HEK293 (cell line): ENCODE measurements at regions not wholly inside any gene's neighbourhood (a gene's known extent, or its start where the extent isn't known, plus 50 kb on each side); places are given as distances from the start of the nearest gene placed in this dataset.

ENCODE experiments used
- CTCF ChIA-PET: fragments of 350-600 bp; formaldehyde crosslinking; extraction: SDS; loops from one replicate; lab custom pipeline; 2021; ENCODE audit warnings: antibody characterized with exemption; lab: Yijun Ruan, JAX
- POLR2A ChIA-PET: fragments of 300-600 bp; formaldehyde crosslinking; extraction: SDS; loops from one replicate; lab custom pipeline; 2020; ENCODE audit warnings: antibody characterized with exemption, inconsistent platforms; lab: Yijun Ruan, JAX
- H3K27ac ChIP-seq: fragments of 200-500 bp; sonication (Bioruptor generic); 2 replicates; pipeline ENCODE4 v1.5.1; 2014; ENCODE audit warnings: low read depth, low read length, control low read depth, inconsistent platforms; ENCODE audit errors: extremely low read depth
- H3K36me3 ChIP-seq, 2 experiments: fragments of 200-500 bp in 1 of 2; sonication (Bioruptor generic) in 1 of 2; 1 replicate in 1 of 2; 2 replicates in 1 of 2; pipeline ENCODE4 v1.5.1; 2014 to 2017; ENCODE audit warnings: inconsistent platforms in 2 of 2, low read length in 2 of 2; ENCODE audit not compliant: control insufficient read depth in 2 of 2, insufficient read depth in 1 of 2
- H3K4me1 ChIP-seq: fragments of 200-500 bp; sonication (Bioruptor generic); 2 replicates; pipeline ENCODE4 v1.5.1; 2014; ENCODE audit warnings: mild to moderate bottlenecking, low read length, inconsistent platforms; ENCODE audit not compliant: control insufficient read depth, insufficient read depth
- H3K4me3 ChIP-seq: 2 replicates; pipeline ENCODE4 v1.5.1; 2011; ENCODE audit warnings: low read depth, mild to moderate bottlenecking, control low read depth, low read length, moderate library complexity
- H3K9me3 ChIP-seq: fragments of 200-500 bp; sonication (Bioruptor generic); 2 replicates; pipeline ENCODE4 v1.5.1; 2014; ENCODE audit warnings: low read depth, low read length, inconsistent platforms; ENCODE audit not compliant: control insufficient read depth, insufficient read depth
- EGR2 ChIP-seq: fragments of 450-650 bp; formaldehyde crosslinking; IDR thresholded peaks from 2 replicates; pipeline ENCODE4 v1.5.1; 2016; ENCODE audit warnings: low read depth, missing biosample characterization, missing genetic modification characterization
- GFI1B ChIP-seq: fragments of 450-650 bp; formaldehyde crosslinking; IDR thresholded peaks from 2 replicates; pipeline ENCODE4 v1.5.1; 2016; ENCODE audit warnings: missing biosample characterization, missing genetic modification characterization
- HOXA7 ChIP-seq: sonication (generic); formaldehyde crosslinking; IDR thresholded peaks from 2 replicates; pipeline ENCODE4 v1.8.1; 2022; ENCODE audit warnings: missing genetic modification reagents, borderline replicate concordance
- ZBTB1 ChIP-seq: fragments of 450-650 bp; formaldehyde crosslinking; IDR thresholded peaks from 2 replicates; pipeline ENCODE4 v1.5.1; 2016; ENCODE audit warnings: missing biosample characterization, missing genetic modification characterization
- ZNF311 ChIP-seq: fragments of 450-650 bp; formaldehyde crosslinking; IDR thresholded peaks from 2 replicates; pipeline ENCODE4 v1.5.1; 2017; ENCODE audit warnings: missing biosample characterization, missing genetic modification characterization, borderline replicate concordance
- ZNF404 ChIP-seq: fragments of 450-650 bp; formaldehyde crosslinking; IDR thresholded peaks from 2 replicates; pipeline ENCODE4 v1.5.1; 2017; ENCODE audit warnings: missing biosample characterization, missing genetic modification characterization
- ZNF654 ChIP-seq: fragments of 450-650 bp; formaldehyde crosslinking; IDR thresholded peaks from 2 replicates; pipeline ENCODE4 v1.5.1; 2016; ENCODE audit warnings: low read depth, missing biosample characterization, missing genetic modification characterization
- ZSCAN30 ChIP-seq: fragments of 450-650 bp; IDR thresholded peaks from 2 replicates; pipeline ENCODE4 v1.5.1; 2018; ENCODE audit warnings: missing biosample characterization, mild to moderate bottlenecking, missing genetic modification characterization, moderate library complexity
- TF ChIP-seq, protein P1 (sequence below): fragments of 450-650 bp; formaldehyde crosslinking; IDR thresholded peaks from 2 replicates; pipeline ENCODE4 v1.5.1; 2016; ENCODE audit warnings: missing biosample characterization, missing genetic modification characterization
- TF ChIP-seq, protein P2 (sequence below): fragments of 450-650 bp; formaldehyde crosslinking; IDR thresholded peaks from 2 replicates; pipeline ENCODE4 v1.5.1; 2016; ENCODE audit warnings: missing biosample characterization, missing genetic modification characterization
- TF ChIP-seq, protein P3 (sequence below): fragments of 450-650 bp; formaldehyde crosslinking; IDR thresholded peaks from 2 replicates; pipeline ENCODE4 v1.5.1; 2016; ENCODE audit warnings: missing biosample characterization, missing genetic modification characterization, low read depth
- TF ChIP-seq, protein P4 (sequence below): IDR thresholded peaks from 2 replicates; pipeline ENCODE4 v1.6.1; 2011; ENCODE audit warnings: mild to moderate bottlenecking, low read depth, low read length, borderline replicate concordance
- TF ChIP-seq, protein P5 (sequence below): fragments of 450-650 bp; formaldehyde crosslinking; IDR thresholded peaks from 2 replicates; pipeline ENCODE4 v1.5.1; 2016; ENCODE audit warnings: missing biosample characterization, missing genetic modification characterization
- TF ChIP-seq, protein P6 (sequence below): fragments of 450-650 bp; IDR thresholded peaks from 2 replicates; pipeline ENCODE4 v1.5.1; 2018; ENCODE audit warnings: missing biosample characterization, mild to moderate bottlenecking, missing genetic modification characterization

DNA sequence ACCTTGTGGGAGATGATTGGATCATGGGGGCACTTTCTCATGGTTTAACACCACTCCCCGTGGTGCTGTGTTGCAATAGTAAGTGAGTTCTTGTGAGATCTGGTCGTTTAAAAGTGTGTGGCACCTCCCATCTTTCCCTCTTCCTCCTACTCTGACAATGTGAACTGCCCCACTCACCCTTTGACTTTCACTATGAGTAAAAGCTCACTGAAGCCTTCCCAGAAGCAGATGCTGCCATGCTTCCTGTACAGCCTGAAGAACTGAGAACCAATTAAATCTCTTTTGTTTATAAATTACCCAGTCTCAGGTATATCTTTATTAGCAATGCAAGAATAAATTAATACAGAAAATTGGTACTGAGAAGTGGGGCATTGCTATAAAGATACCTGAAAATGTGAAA, 509.6 kb upstream of the CT83 start:
- H3K4me3 ChIP-seq: no peak overlapping the region
- no peak overlapping the region for H3K27ac ChIP-seq
- CTCF ChIA-PET: interaction anchor here (0.5 to 0.6 kb wide), 2 partner anchors 11 to 573 kb away, joined by 3 to 4 read pairs; no protein-coding TSS in a partner anchor
- peaks cover 3% of the 10 kb centered on the region; the same call in 1 of the 2 replicates for H3K9me3 ChIP-seq
- no peaks in the 10 kb centered on the region for H3K36me3 ChIP-seq
- no peaks in the 10 kb centered on the region for H3K4me1 ChIP-seq
- TF ChIP-seq, protein P1, sequence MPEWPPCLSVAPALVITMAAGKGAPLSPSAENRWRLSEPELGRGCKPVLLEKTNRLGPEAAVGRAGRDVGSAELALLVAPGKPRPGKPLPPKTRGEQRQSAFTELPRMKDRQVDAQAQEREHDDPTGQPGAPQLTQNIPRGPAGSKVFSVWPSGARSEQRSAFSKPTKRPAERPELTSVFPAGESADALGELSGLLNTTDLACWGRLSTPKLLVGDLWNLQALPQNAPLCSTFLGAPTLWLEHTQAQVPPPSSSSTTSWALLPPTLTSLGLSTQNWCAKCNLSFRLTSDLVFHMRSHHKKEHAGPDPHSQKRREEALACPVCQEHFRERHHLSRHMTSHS (tag by site-specific recombination): no peak
- TF ChIP-seq ZBTB1: no peak
- TF ChIP-seq, protein P2, sequence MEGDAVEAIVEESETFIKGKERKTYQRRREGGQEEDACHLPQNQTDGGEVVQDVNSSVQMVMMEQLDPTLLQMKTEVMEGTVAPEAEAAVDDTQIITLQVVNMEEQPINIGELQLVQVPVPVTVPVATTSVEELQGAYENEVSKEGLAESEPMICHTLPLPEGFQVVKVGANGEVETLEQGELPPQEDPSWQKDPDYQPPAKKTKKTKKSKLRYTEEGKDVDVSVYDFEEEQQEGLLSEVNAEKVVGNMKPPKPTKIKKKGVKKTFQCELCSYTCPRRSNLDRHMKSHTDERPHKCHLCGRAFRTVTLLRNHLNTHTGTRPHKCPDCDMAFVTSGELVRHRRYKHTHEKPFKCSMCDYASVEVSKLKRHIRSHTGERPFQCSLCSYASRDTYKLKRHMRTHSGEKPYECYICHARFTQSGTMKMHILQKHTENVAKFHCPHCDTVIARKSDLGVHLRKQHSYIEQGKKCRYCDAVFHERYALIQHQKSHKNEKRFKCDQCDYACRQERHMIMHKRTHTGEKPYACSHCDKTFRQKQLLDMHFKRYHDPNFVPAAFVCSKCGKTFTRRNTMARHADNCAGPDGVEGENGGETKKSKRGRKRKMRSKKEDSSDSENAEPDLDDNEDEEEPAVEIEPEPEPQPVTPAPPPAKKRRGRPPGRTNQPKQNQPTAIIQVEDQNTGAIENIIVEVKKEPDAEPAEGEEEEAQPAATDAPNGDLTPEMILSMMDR (tag by site-specific recombination): no peak
- TF ChIP-seq, all 188 proteins: peak for 0
- POLR2A ChIA-PET: no interaction called here

DNA sequence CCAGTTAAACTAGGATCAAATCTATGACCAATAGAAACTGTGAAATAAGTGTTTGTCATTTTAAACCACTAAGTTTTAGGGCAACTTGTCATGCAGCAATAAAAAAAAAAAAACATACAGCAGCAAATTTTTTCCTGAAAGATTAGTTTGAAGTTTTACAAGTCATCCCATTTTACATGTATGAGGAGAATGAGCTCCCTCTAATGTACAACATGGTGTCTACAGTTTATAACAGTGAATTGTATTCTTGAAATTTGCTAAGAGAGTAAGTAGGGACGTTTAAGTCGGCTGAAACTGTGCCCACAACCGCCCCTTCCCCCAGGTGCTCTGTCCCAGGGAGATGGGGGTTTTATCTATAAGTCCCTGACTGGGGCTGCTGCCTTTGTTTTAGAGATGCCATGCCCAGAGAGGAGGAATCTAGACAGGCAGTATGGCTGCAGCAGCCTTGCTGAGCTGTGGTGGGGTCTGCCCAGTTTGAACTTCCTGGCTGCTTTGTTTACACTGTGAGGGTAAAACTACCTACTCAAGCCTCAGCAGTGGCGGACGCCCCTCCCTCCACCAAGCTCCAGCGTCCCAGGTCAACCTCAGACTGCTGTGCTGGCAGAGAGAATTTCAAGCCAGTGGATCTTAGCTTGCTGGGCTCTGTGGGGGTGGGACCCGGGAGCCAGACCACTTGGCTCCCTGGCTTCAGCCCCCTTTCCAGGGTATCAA, 499.3 kb upstream of the CT83 start:
- CTCF ChIA-PET: interaction anchor here (0.5 to 0.9 kb wide), 5 partner anchors 9 to 1759 kb away, joined by 3 to 4 read pairs (median 3); no protein-coding TSS in a partner anchor
- Histone ChIP-seq H3K4me1 (no peaks in the 10 kb centered on the region), H3K9me3 (no peaks in the 10 kb centered on the region), H3K4me3 (no peak overlapping the region), H3K36me3 (no peaks in the 10 kb centered on the region), H3K27ac (no peak overlapping the region)
- POLR2A ChIA-PET: no interaction called here
- TF ChIP-seq ZNF654 (tag by site-specific recombination): peak; percentile 10; the same call in 1 of the 2 replicates
- TF ChIP-seq ZNF404 (tag by site-specific recombination): no peak
- TF ChIP-seq, all 188 proteins: peak for 1

DNA sequence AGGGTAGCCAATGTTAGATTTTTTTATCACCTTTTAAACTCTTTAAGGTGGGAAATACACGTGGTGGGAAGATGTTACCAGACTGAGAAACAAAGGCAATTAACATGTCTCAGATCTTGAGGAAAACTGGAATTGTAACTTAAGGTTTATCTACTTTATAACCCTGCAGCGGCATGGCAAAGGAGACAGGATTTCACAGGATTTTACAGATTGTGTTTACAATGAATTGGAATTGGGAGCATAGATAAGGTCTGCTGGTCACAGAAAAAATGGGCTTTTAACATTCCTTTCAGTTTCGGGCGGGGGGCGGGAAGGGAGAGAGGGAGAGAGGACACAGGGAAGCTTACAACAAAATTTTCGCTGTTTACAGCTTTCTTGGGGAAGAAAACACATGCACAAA, 467.5 kb upstream of the CT83 start:
- no peaks in the 10 kb centered on the region for H3K4me1 ChIP-seq
- no peak for TF ChIP-seq GFI1B
- TF ChIP-seq, protein P3, sequence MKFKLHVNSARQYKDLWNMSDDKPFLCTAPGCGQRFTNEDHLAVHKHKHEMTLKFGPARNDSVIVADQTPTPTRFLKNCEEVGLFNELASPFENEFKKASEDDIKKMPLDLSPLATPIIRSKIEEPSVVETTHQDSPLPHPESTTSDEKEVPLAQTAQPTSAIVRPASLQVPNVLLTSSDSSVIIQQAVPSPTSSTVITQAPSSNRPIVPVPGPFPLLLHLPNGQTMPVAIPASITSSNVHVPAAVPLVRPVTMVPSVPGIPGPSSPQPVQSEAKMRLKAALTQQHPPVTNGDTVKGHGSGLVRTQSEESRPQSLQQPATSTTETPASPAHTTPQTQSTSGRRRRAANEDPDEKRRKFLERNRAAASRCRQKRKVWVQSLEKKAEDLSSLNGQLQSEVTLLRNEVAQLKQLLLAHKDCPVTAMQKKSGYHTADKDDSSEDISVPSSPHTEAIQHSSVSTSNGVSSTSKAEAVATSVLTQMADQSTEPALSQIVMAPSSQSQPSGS (tag by site-specific recombination): no peak
- no peak for TF ChIP-seq HOXA7
- TF ChIP-seq, protein P4, sequence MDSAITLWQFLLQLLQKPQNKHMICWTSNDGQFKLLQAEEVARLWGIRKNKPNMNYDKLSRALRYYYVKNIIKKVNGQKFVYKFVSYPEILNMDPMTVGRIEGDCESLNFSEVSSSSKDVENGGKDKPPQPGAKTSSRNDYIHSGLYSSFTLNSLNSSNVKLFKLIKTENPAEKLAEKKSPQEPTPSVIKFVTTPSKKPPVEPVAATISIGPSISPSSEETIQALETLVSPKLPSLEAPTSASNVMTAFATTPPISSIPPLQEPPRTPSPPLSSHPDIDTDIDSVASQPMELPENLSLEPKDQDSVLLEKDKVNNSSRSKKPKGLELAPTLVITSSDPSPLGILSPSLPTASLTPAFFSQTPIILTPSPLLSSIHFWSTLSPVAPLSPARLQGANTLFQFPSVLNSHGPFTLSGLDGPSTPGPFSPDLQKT: no peak
- TF ChIP-seq ZSCAN30 (tag by site-specific recombination): no peak
- TF ChIP-seq, all 188 proteins: peak for 0
- H3K9me3 ChIP-seq: no peaks in the 10 kb centered on the region; the same call in 1 of the 2 replicates
- no peak overlapping the region for H3K4me3 ChIP-seq
- CTCF ChIA-PET: no interaction called here
- H3K36me3 ChIP-seq: no peaks in the 10 kb centered on the region
- no peak overlapping the region for H3K27ac ChIP-seq
- POLR2A ChIA-PET: no interaction called here

DNA sequence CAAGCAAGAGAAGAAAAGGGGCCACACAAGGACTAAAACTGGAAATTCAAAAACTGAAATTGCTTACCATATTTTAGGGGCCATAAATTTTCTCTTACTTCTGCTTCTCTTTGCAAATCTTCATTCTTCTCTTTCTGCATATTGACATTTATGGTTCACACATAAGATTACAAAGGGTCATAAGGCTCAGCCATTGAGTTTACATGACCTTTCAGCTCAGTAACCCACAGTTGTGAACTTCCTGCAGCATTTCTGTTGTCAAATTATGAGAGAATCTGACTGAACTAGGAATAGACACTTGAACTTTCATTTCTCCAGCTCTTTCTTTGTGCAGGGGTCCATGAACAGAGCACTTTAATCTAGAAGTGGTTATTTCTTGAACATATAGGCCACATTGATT, 434.8 kb upstream of the CT83 start:
- no peak overlapping the region for H3K4me3 ChIP-seq
- POLR2A ChIA-PET: no interaction called here
- TF ChIP-seq EGR2: no peak
- TF ChIP-seq, protein P5, sequence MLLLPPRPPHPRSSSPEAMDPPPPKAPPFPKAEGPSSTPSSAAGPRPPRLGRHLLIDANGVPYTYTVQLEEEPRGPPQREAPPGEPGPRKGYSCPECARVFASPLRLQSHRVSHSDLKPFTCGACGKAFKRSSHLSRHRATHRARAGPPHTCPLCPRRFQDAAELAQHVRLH: no peak
- TF ChIP-seq ZNF311 (tag by site-specific recombination): no peak
- TF ChIP-seq, protein P6, sequence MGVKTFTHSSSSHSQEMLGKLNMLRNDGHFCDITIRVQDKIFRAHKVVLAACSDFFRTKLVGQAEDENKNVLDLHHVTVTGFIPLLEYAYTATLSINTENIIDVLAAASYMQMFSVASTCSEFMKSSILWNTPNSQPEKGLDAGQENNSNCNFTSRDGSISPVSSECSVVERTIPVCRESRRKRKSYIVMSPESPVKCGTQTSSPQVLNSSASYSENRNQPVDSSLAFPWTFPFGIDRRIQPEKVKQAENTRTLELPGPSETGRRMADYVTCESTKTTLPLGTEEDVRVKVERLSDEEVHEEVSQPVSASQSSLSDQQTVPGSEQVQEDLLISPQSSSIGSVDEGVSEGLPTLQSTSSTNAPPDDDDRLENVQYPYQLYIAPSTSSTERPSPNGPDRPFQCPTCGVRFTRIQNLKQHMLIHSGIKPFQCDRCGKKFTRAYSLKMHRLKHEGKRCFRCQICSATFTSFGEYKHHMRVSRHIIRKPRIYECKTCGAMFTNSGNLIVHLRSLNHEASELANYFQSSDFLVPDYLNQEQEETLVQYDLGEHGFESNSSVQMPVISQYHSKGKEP (tag by site-specific recombination): no peak
- TF ChIP-seq, all 188 proteins: peak for 0
- Histone ChIP-seq H3K4me1 (no peaks in the 10 kb centered on the region), H3K27ac (no peak overlapping the region), H3K36me3 (no peaks in the 10 kb centered on the region), H3K9me3 (no peaks in the 10 kb centered on the region; the same call in 1 of the 2 replicates)
- CTCF ChIA-PET: no interaction called here
